Endothelial cell of umbilical vein (primary cell): ENCODE measurements at regions not wholly inside any gene's neighbourhood (a gene's known extent, or its start where the extent isn't known, plus 50 kb on each side); places are given as distances from the start of the nearest gene placed in this dataset.

Source experiments
- BruUV-seq: library from RNA; stranded (reverse); fragments of 400-500 nt; replicated peaks from 2 replicates; lab custom pipeline; 2021; lab: Mats Ljungman, UMichigan
- CTCF ChIA-PET: fragments of 300-600, 350-600 bp; sonication (Branson Sonifier 250); formaldehyde crosslinking; loops from one replicate; lab custom pipeline; 2021; ENCODE audit warnings: antibody characterized with exemption, inconsistent platforms; lab: Charles Lee
- POLR2A ChIA-PET: fragments of 300-600, 350-600 bp; sonication (Branson Sonifier 250); formaldehyde crosslinking; loops from one replicate; lab custom pipeline; 2021; ENCODE audit warnings: antibody characterized with exemption, inconsistent platforms; lab: Charles Lee
- DNase-seq: peaks from one replicate; pipeline ENCODE4 v3.0.0-alpha.2; 2011; ENCODE audit warnings: low read depth, low spot score
- FAIRE-seq: peaks from 2 replicates; lab custom pipeline; 2011; peaks lifted over from hg19 to GRCh38; lab: Jason Lieb, UNC
- H2AFZ ChIP-seq: 2 replicates; pipeline ENCODE4 v1.6.0; 2012; ENCODE audit warnings: low read depth, low read length, control low read depth, inconsistent platforms
- H3K27ac ChIP-seq: 2 replicates; pipeline ENCODE4 v1.5.1; 2011; ENCODE audit warnings: low read depth, mild to moderate bottlenecking, control low read depth, low read length, moderate library complexity; ENCODE audit not compliant: insufficient read depth
- H3K27me3 ChIP-seq, 2 experiments: 2 replicates each; pipeline versions ENCODE4 v1.6.0 to v1.6.1; 2011; ENCODE audit warnings: low read length in 2 of 2, mixed read lengths in 1 of 2; ENCODE audit not compliant: control insufficient read depth in 2 of 2, insufficient read depth in 2 of 2
- H3K36me3 ChIP-seq, 2 experiments: 2 replicates in 1 of 2; 3 replicates in 1 of 2; pipeline ENCODE4 v1.5.1; 2011; ENCODE audit warnings: low read length in 2 of 2, mild to moderate bottlenecking in 1 of 2, moderate library complexity in 1 of 2; ENCODE audit not compliant: control insufficient read depth in 2 of 2, insufficient read depth in 2 of 2; ENCODE audit errors: extremely low read depth in 1 of 2
- H3K4me1 ChIP-seq: 3 replicates; pipeline ENCODE4 v1.5.1; 2011; ENCODE audit warnings: mild to moderate bottlenecking, low read length; ENCODE audit not compliant: control insufficient read depth, insufficient read depth; ENCODE audit errors: extremely low read depth
- H3K4me2 ChIP-seq: 2 replicates; pipeline ENCODE4 v1.6.1; 2011; ENCODE audit warnings: low read length, control low read depth, mixed read lengths; ENCODE audit not compliant: insufficient read depth
- H3K4me3 ChIP-seq, 3 experiments: fragments of 200-600 bp in 1 of 3; sonication (generic), shearing (Covaris generic) in 1 of 3; replicated peaks in 1 of 3; 2 replicates each; pipeline ENCODE4 v1.5.1; 2011 to 2016; ENCODE audit warnings: control low read depth in 3 of 3, low read length in 3 of 3, mild to moderate bottlenecking in 2 of 3, inconsistent platforms in 1 of 3, low read depth in 1 of 3, moderate library complexity in 1 of 3; ENCODE audit not compliant: insufficient read depth in 1 of 3
- H3K79me2 ChIP-seq: 2 replicates; pipeline ENCODE4 v1.6.0; 2012; ENCODE audit warnings: low read length, inconsistent platforms; ENCODE audit not compliant: control insufficient read depth, insufficient read depth
- H3K9ac ChIP-seq: replicated peaks from 2 replicates; pipeline ENCODE3; 2011; ENCODE audit warnings: low read length, control low read depth; ENCODE audit not compliant: insufficient read depth; ENCODE audit errors: extremely low read depth
- H3K9me1 ChIP-seq: replicated peaks from 3 replicates; pipeline ENCODE4 v1.6.0; 2011; ENCODE audit warnings: mild to moderate bottlenecking, low read length; ENCODE audit not compliant: control insufficient read depth, insufficient read depth; ENCODE audit errors: extremely low read depth
- H3K9me3 ChIP-seq: replicated peaks from 2 replicates; pipeline ENCODE4 v1.5.1; 2012; ENCODE audit warnings: low read length, inconsistent platforms; ENCODE audit not compliant: control insufficient read depth, insufficient read depth
- H4K20me1 ChIP-seq: replicated peaks from 2 replicates; pipeline ENCODE3; 2011; ENCODE audit warnings: mild to moderate bottlenecking, low read length; ENCODE audit not compliant: control insufficient read depth, insufficient read depth; ENCODE audit errors: extremely low read depth
- EZH2 ChIP-seq: IDR thresholded peaks from 2 replicates; pipeline ENCODE4 v1.6.1; 2012; ENCODE audit warnings: borderline replicate concordance, low read depth, mild to moderate bottlenecking, moderate library complexity, low read length, inconsistent platforms; ENCODE audit not compliant: severe bottlenecking
- GATA2 ChIP-seq: IDR thresholded peaks from 2 replicates; pipeline ENCODE4 v1.7.0; 2011; ENCODE audit warnings: low read depth, mild to moderate bottlenecking, moderate library complexity, mixed read lengths, low read length; ENCODE audit not compliant: insufficient read length, insufficient read depth
- JUN ChIP-seq: IDR thresholded peaks from 2 replicates; pipeline ENCODE4 v1.6.1; 2011; ENCODE audit warnings: borderline replicate concordance, low read depth; ENCODE audit not compliant: insufficient read length, insufficient read depth
- MAX ChIP-seq: IDR thresholded peaks from 2 replicates; pipeline ENCODE4 v1.6.1; 2011; ENCODE audit not compliant: insufficient read depth, insufficient read length
- MYC ChIP-seq: IDR thresholded peaks from one replicate; pipeline ENCODE4 v1.6.1; 2011; ENCODE audit warnings: mild to moderate bottlenecking, low read depth, low read length
- POLR2A ChIP-seq: IDR thresholded peaks from 2 replicates; pipeline ENCODE4 v1.6.1; 2012; ENCODE audit warnings: low read depth, mild to moderate bottlenecking, control low read depth, low read length
- POLR2AphosphoS5 ChIP-seq: IDR thresholded peaks from 2 replicates; pipeline ENCODE4 v1.6.1; 2012; ENCODE audit warnings: low read depth, mild to moderate bottlenecking, control low read depth, low read length, moderate library complexity; ENCODE audit not compliant: insufficient read depth
- dilution Hi-C: fragments of 300-500 bp; cut with MboI; formaldehyde crosslinking; loops from one replicate; pipeline ENCODE4 v1.15.0; 2019; ENCODE audit warnings: low sequenced_read_pairs; ENCODE audit not compliant: extremely low pct_ligation_motif_present
- intact Hi-C: fragments of 100-400 bp; cut with micrococcal nuclease; formaldehyde crosslinking; loops from one replicate; pipeline ENCODE4 v1.10.0; 2022

GRCh38 chr10:78742730-78743615 is 325.8 kb upstream of the ZMIZ1 start:
- Histone ChIP-seq H3K4me1 (no peaks in the 10 kb centered on the region), H3K9ac (no peak overlapping the region), H3K27ac (no peak overlapping the region), H3K9me3 (no peaks in the 10 kb centered on the region), H3K4me2 (no peak overlapping the region), H3K27me3 (peaks cover 3 to 11% of the 10 kb centered on the region in 2 experiments), H3K36me3 (no peaks in the 10 kb centered on the region), H3K4me3 (no peak overlapping the region), H3K9me1 (no peaks in the 10 kb centered on the region), H4K20me1 (no peaks in the 10 kb centered on the region), H3K79me2 (no peaks in the 10 kb centered on the region), H2AFZ (no peak overlapping the region)
- no peak for TF ChIP-seq EZH2
- no peak for TF ChIP-seq MAX
- no peak for TF ChIP-seq MYC
- no peak for TF ChIP-seq POLR2A
- no peak for TF ChIP-seq POLR2AphosphoS5
- TF ChIP-seq GATA2: no peak
- TF ChIP-seq JUN: no peak
- DNase-seq: no peak
- dilution Hi-C loops (no loop called here), intact Hi-C loops (no loop called here)
- no peak for FAIRE-seq
- ChIA-PET CTCF (interaction anchor here (0.6 to 2.3 kb wide), 3 partner anchors 8 to 46 kb away, joined by 3 to 11 read pairs (median 3); no protein-coding TSS in a partner anchor), POLR2A (no interaction called here)
- BruUV-seq: no TSS peak
